ENCODE measurements at regions not wholly inside any gene's neighbourhood (a gene's known extent, or its start where the extent isn't known, plus 50 kb on each side); places are given as distances from the start of the nearest gene placed in this dataset.

DNA sequence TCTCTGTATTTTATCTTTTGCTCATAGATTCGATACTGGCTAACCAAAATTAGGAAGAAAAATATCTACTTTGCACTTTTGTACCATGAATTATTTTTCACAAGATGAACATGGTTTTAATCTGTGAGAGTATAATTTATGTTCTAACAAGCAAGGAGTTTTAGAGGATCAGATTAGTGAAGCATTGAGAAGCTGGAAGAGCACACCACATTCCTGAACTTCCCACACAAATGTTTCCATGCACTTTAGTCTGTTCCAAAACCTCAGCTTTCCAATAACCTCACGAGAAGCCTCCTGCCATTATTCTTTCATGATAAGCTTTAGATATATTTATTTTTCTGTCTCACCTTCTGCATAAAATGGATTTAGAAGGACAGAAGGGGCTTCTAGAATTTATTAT lies 98.7 kb upstream of the MPDZ start:
- TF ChIP-seq CTCF (IDR thresholded peaks at IDR 0.05; ENCODE audit: low read depth, low read length) = no peak
- no peak overlapping the region for H3K4me3 ChIP-seq (ENCODE audit: low read depth, low read length)

- no peak for TF ChIP-seq CTCF (IDR thresholded peaks at IDR 0.05; ENCODE audit: low read depth, low read length)
- no peak overlapping the region for H3K4me3 ChIP-seq (ENCODE audit: low read depth, low read length)
Measured at GRCh38 chr9:13377171-13377925, 97.9 kb upstream of the MPDZ start.

- TF ChIP-seq CTCF (IDR thresholded peaks at IDR 0.05; ENCODE audit: low read depth, low read length) = no peak
- H3K4me3 ChIP-seq (ENCODE audit: low read depth, low read length) = no peak overlapping the region
Measured at GRCh38 chr9:13372510-13372909, 93.0 kb upstream of the MPDZ start.

GRCh38 chr9:13369431-13369830 lies 89.9 kb upstream of the MPDZ start:
- no peak for TF ChIP-seq CTCF (IDR thresholded peaks at IDR 0.05; ENCODE audit: low read depth, low read length)
- no peak overlapping the region for H3K4me3 ChIP-seq (ENCODE audit: low read depth, low read length)

- no peak for TF ChIP-seq CTCF (IDR thresholded peaks at IDR 0.05; ENCODE audit: low read depth, low read length)
- no peak overlapping the region for H3K4me3 ChIP-seq (ENCODE audit: low read depth, low read length)
Measured at GRCh38 chr9:13367784-13368183, 88.3 kb upstream of the MPDZ start.

GRCh38 chr9:13364271-13365000 lies 84.9 kb upstream of the MPDZ start:
- no peak for TF ChIP-seq CTCF (IDR thresholded peaks at IDR 0.05; ENCODE audit: low read depth, low read length)
- no peak overlapping the region for H3K4me3 ChIP-seq (ENCODE audit: low read depth, low read length)

DNA sequence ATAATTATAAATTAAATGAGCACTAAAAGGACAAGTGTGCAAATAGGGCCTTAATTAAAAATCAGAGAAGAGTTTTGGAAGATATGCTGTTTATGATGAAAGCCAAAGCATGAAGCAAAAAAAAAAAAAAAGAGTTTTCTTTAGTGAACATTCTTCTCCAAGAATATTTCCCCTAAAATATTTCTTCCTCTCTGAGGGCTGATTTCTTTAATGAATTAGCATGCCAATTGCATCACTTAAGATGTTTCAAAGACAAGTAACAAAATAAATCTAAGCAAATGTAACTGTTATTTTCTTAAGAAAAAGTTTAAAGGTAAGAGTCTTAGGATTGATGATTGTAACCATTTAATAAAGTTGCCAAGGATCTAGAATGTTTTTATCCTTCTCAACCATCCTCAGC lies 81.6 kb upstream of the MPDZ start:
- no peak overlapping the region for H3K4me3 ChIP-seq (ENCODE audit: low read depth, low read length)
- no peak for TF ChIP-seq CTCF (IDR thresholded peaks at IDR 0.05; ENCODE audit: low read depth, low read length)

Measured in WI38 (cell line).